ENCODE measurements at regions not wholly inside any gene's neighbourhood (a gene's known extent, or its start where the extent isn't known, plus 50 kb on each side); places are given as distances from the start of the nearest gene placed in this dataset.

- Histone ChIP-seq H3K4me2 (ENCODE audit: extremely low read depth, insufficient read depth, low read length) (no peak overlapping the region), H3K9ac (ENCODE audit: insufficient read depth, low read length) (no peak overlapping the region), H3K36me3 (ENCODE audit: control insufficient read depth, insufficient read depth, low read length) (no peaks in the 10 kb centered on the region), H2AFZ (ENCODE audit: low read length) (no peak overlapping the region), H3K9me3 (ENCODE audit: control insufficient read depth, insufficient read depth, low read depth, low read length) (no peaks in the 10 kb centered on the region), H3K4me3 (replicated peaks in 1 of 4; ENCODE audit: control extremely low read depth in 1 of 4, insufficient read depth in 1 of 4, low read depth in 3 of 4, low read length in 4 of 4) (no peak overlapping the region), H4K20me1 (ENCODE audit: control insufficient read depth, extremely low read depth, insufficient read depth, low read length) (no peaks in the 10 kb centered on the region), H3K27me3 (ENCODE audit: control insufficient read depth, insufficient read depth, low read length) (no peaks in the 10 kb centered on the region), H3K79me2 (ENCODE audit: control insufficient read depth, insufficient read depth, low read length) (no peaks in the 10 kb centered on the region), H3K27ac (ENCODE audit: insufficient read depth, low read length) (no peak overlapping the region), H3K4me1 (ENCODE audit: control insufficient read depth, extremely low read depth, insufficient read depth, low read length) (no peaks in the 10 kb centered on the region)
- DNase-seq (ENCODE audit: low read depth in 2 of 2): no peak
- TF ChIP-seq EZH2 (IDR thresholded peaks at IDR 0.05; ENCODE audit: low read length, missing control alignments): no peak
- TF ChIP-seq, protein P1, sequence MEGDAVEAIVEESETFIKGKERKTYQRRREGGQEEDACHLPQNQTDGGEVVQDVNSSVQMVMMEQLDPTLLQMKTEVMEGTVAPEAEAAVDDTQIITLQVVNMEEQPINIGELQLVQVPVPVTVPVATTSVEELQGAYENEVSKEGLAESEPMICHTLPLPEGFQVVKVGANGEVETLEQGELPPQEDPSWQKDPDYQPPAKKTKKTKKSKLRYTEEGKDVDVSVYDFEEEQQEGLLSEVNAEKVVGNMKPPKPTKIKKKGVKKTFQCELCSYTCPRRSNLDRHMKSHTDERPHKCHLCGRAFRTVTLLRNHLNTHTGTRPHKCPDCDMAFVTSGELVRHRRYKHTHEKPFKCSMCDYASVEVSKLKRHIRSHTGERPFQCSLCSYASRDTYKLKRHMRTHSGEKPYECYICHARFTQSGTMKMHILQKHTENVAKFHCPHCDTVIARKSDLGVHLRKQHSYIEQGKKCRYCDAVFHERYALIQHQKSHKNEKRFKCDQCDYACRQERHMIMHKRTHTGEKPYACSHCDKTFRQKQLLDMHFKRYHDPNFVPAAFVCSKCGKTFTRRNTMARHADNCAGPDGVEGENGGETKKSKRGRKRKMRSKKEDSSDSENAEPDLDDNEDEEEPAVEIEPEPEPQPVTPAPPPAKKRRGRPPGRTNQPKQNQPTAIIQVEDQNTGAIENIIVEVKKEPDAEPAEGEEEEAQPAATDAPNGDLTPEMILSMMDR (conservative IDR thresholded peaks at IDR 0.05 in 1 of 2, IDR thresholded peaks at IDR 0.05 in 1 of 2; ENCODE audit: low read depth in 1 of 2, low read length in 2 of 2): no peak
Measured at GRCh38 chr16:17027488-17028129, 443.2 kb downstream of the XYLT1 start.

DNA sequence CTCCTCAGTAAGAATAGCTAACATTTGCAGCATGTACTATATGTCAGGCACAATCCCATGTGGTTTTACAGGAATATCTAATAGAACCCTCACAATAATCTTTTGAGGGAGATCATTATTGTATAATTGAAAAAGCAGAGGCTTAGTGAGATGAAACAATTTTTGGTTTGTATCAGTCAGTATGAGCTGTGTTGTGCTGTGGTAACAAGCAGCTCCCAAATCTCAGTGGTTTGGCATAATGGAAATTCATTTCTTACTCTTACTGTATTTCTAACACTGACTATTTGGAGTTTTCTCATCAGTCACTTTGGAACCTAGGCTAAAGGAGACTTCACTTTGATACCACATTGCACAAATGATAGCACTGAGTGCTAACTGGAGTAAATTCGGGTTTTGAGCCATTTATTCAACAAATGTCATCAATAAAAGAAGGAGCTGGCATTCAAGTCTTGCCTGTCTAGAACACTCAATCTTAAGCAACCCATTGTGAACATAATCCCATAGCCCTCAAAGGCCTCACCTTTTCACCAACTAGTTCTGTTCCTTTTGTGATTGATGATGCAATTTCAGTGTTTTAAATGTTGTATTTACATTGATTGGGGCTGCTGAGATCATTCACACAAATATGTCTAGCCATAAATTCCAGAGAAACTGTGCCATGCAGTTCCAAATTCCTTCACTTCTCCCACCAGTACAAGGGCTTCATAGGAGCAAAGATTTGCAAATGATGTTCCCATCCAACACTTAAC lies 441.0 kb downstream of the XYLT1 start:
- H3K79me2 ChIP-seq (ENCODE audit: control insufficient read depth, insufficient read depth, low read length): no peaks in the 10 kb centered on the region
- H3K36me3 ChIP-seq (ENCODE audit: control insufficient read depth, insufficient read depth, low read length): no peaks in the 10 kb centered on the region
- no peaks in the 10 kb centered on the region for H3K27me3 ChIP-seq (ENCODE audit: control insufficient read depth, insufficient read depth, low read length)
- no peak overlapping the region for H3K4me2 ChIP-seq (ENCODE audit: extremely low read depth, insufficient read depth, low read length)
- H2AFZ ChIP-seq (ENCODE audit: low read length): no peak overlapping the region
- no peaks in the 10 kb centered on the region for H4K20me1 ChIP-seq (ENCODE audit: control insufficient read depth, extremely low read depth, insufficient read depth, low read length)
- H3K4me3 ChIP-seq (replicated peaks in 1 of 4; ENCODE audit: control extremely low read depth in 1 of 4, insufficient read depth in 1 of 4, low read depth in 3 of 4, low read length in 4 of 4): no peak overlapping the region
- no peaks in the 10 kb centered on the region for H3K4me1 ChIP-seq (ENCODE audit: control insufficient read depth, extremely low read depth, insufficient read depth, low read length)
- no peak overlapping the region for H3K9ac ChIP-seq (ENCODE audit: insufficient read depth, low read length)
- TF ChIP-seq, protein P1 (conservative IDR thresholded peaks at IDR 0.05 in 1 of 2, IDR thresholded peaks at IDR 0.05 in 1 of 2; ENCODE audit: low read depth in 1 of 2, low read length in 2 of 2): no peak
- no peak for TF ChIP-seq EZH2 (IDR thresholded peaks at IDR 0.05; ENCODE audit: low read length, missing control alignments)
- no peak overlapping the region for H3K27ac ChIP-seq (ENCODE audit: insufficient read depth, low read length)
- no peak for DNase-seq (ENCODE audit: low read depth in 2 of 2)
- no peaks in the 10 kb centered on the region for H3K9me3 ChIP-seq (ENCODE audit: control insufficient read depth, insufficient read depth, low read depth, low read length)

- no peak for DNase-seq (ENCODE audit: low read depth in 2 of 2)
- Histone ChIP-seq H3K27me3 (ENCODE audit: control insufficient read depth, insufficient read depth, low read length) (no peaks in the 10 kb centered on the region), H2AFZ (ENCODE audit: low read length) (no peak overlapping the region), H3K4me1 (ENCODE audit: control insufficient read depth, extremely low read depth, insufficient read depth, low read length) (no peaks in the 10 kb centered on the region), H3K27ac (ENCODE audit: insufficient read depth, low read length) (no peak overlapping the region), H3K36me3 (ENCODE audit: control insufficient read depth, insufficient read depth, low read length) (no peaks in the 10 kb centered on the region), H3K9ac (ENCODE audit: insufficient read depth, low read length) (no peak overlapping the region), H3K4me2 (ENCODE audit: extremely low read depth, insufficient read depth, low read length) (no peak overlapping the region), H3K4me3 (replicated peaks in 1 of 4; ENCODE audit: control extremely low read depth in 1 of 4, insufficient read depth in 1 of 4, low read depth in 3 of 4, low read length in 4 of 4) (no peak overlapping the region), H3K9me3 (ENCODE audit: control insufficient read depth, insufficient read depth, low read depth, low read length) (no peaks in the 10 kb centered on the region), H3K79me2 (ENCODE audit: control insufficient read depth, insufficient read depth, low read length) (no peaks in the 10 kb centered on the region), H4K20me1 (ENCODE audit: control insufficient read depth, extremely low read depth, insufficient read depth, low read length) (no peaks in the 10 kb centered on the region)
- TF ChIP-seq, protein P1 (conservative IDR thresholded peaks at IDR 0.05 in 1 of 2, IDR thresholded peaks at IDR 0.05 in 1 of 2; ENCODE audit: low read depth in 1 of 2, low read length in 2 of 2): no peak
- no peak for TF ChIP-seq EZH2 (IDR thresholded peaks at IDR 0.05; ENCODE audit: low read length, missing control alignments)
Measured at GRCh38 chr16:17031484-17032268, 439.1 kb downstream of the XYLT1 start.
